Endothelial cell of umbilical vein (primary cell): ENCODE measurements at regions not wholly inside any gene's neighbourhood (a gene's known extent, or its start where the extent isn't known, plus 50 kb on each side); places are given as distances from the start of the nearest gene placed in this dataset.

Source experiments
- CTCF ChIP-seq, 2 donors: IDR thresholded peaks; 1 replicate in 1 of 2; 2 replicates in 1 of 2; pipeline ENCODE4 v1.5.1; 2011; ENCODE audit warnings: low read length in 2 of 2, mild to moderate bottlenecking in 2 of 2, moderate library complexity in 2 of 2, control low read depth in 1 of 2, inconsistent platforms in 1 of 2, low read depth in 1 of 2; ENCODE audit not compliant: insufficient read depth in 1 of 2; ENCODE audit errors: extremely low read depth in 1 of 2
- POLR2A ChIP-seq: IDR thresholded peaks from 2 replicates; pipeline ENCODE4 v1.6.1; 2012; ENCODE audit warnings: low read depth, mild to moderate bottlenecking, control low read depth, low read length
- POLR2AphosphoS5 ChIP-seq: IDR thresholded peaks from 2 replicates; pipeline ENCODE4 v1.6.1; 2012; ENCODE audit warnings: low read depth, mild to moderate bottlenecking, control low read depth, low read length, moderate library complexity; ENCODE audit not compliant: insufficient read depth

- TF ChIP-seq CTCF (IDR thresholded peaks at IDR 0.05; ENCODE audit: extremely low read depth in 1 of 2, insufficient read depth in 1 of 2, low read depth in 1 of 2, low read length in 2 of 2): no peak
- no peak for TF ChIP-seq POLR2A
- TF ChIP-seq POLR2AphosphoS5: no peak
Observed at GRCh38 chr4:28279249-28279648, 1418.6 kb downstream of the STIM2 start.
